Activated CD8-positive, alpha-beta memory T cell treated with anti-CD3 and anti-CD28 coated beads, Interleukin-2, amount 10 ng/mL, durations not matched to agents 7 days and 5 days (primary cell): ENCODE measurements at regions not wholly inside any gene's neighbourhood (a gene's known extent, or its start where the extent isn't known, plus 50 kb on each side); places are given as distances from the start of the nearest gene placed in this dataset.
"Not testable (repeated sequence)": the region's sequence is repeated elsewhere in the genome, so short reads cannot be mapped to it uniquely, and the experiment has no call there.

Experiments used
- ATAC-seq: fragments of 150-1000 bp; cut with Tn5 transposase; one replicate; pipeline ENCODE4 v1.10.0; 2021; ENCODE audit warnings: moderate library complexity
- CTCF ChIA-PET: fragments of 350-600 bp; sonication (Branson Sonifier 250); formaldehyde crosslinking; loops from one replicate; lab custom pipeline; 2021; ENCODE audit warnings: antibody characterized with exemption; lab: Charles Lee
- DNase-seq: peaks from one replicate; pipeline ENCODE4 v3.0.0-alpha.2; 2020
- H3K27ac Mint-ChIP-seq: one replicate; pipeline ENCODE4 v1.8.0; 2021; ENCODE audit warnings: mild to moderate bottlenecking, mixed read lengths
- H3K27me3 Mint-ChIP-seq: one replicate; pipeline ENCODE4 v1.8.0; 2021; ENCODE audit warnings: mixed read lengths
- H3K36me3 Mint-ChIP-seq: one replicate; pipeline ENCODE4 v1.8.0; 2021; ENCODE audit warnings: mild to moderate bottlenecking, mixed read lengths
- H3K4me1 Mint-ChIP-seq: one replicate; pipeline ENCODE4 v1.8.0; 2021; ENCODE audit warnings: mixed read lengths
- H3K4me3 Mint-ChIP-seq: one replicate; pipeline ENCODE4 v1.8.0; 2021; ENCODE audit warnings: mild to moderate bottlenecking, moderate library complexity, mixed read lengths
- H3K9me3 Mint-ChIP-seq: one replicate; pipeline ENCODE4 v1.8.0; 2022; ENCODE audit warnings: low read depth, mixed read lengths

DNA sequence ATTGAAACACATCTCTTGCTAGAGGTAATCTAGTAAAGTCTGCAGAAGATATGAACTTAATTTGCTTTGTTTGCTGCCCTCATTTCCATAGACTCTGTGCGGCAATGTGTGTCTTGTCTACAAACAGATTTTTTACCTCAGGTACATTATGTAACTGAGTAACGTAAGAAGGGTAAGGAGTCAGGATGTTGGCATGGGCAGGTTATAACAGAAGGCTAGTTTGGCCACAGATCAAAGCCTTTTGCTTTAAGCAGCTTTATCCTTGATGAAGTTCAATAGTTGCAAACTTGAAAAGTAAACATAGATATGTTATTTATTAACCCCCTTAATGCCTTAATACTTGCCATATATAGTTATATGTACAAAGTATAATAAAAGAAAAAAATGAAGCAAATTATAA is 391.6 kb upstream of the FKBP1C start:
- CTCF ChIA-PET: no interaction called here
- Mint-ChIP-seq H3K27ac (no peak overlapping the region), H3K27me3 (no peaks in the 10 kb centered on the region), H3K36me3 (no peaks in the 10 kb centered on the region), H3K4me3 (no peak overlapping the region), H3K4me1 (no peaks in the 10 kb centered on the region), H3K9me3 (peaks cover 3% of the 10 kb centered on the region)
- DNase-seq (no peak), ATAC-seq (no peak)

DNA sequence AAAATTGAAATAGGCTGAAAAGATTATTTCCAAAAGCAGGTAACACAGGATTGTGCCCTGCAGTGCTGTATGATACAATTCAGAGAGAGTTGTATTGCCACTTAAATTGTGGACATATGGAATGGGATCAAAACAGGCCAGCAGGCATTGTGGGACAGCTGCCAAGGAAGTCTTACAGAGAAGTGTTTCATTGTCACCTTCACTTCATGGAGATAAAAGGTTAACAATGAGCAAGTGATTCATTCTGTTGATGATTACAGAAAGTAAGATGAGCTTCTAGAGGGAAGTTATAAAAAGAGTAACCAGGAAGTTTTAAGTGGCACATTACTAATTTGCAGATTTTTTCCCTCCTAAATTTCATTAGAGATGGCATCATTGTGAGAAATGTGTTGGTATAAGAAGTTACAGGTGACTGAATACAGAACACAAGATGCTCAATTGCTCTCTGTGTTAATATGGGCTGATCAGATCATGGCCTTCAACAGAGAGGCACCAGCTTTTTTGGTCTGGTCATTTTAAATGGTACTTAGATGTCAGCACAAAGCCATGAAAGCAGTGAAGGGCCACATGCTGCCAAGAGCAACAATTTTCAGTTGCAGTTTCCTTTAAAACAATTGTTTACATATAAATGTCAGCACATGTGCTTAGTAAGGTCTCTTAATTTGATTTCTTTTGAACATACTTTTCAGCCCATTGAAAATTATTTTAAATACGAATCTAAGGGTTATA is 402.5 kb upstream of the FKBP1C start:
- ATAC-seq: no peak
- CTCF ChIA-PET: no interaction called here
- DNase-seq: no peak
- H3K27me3 Mint-ChIP-seq: no peaks in the 10 kb centered on the region
- H3K4me3 Mint-ChIP-seq: no peak overlapping the region
- H3K27ac Mint-ChIP-seq: no peak overlapping the region
- peaks cover 11% of the 10 kb centered on the region for H3K9me3 Mint-ChIP-seq
- no peaks in the 10 kb centered on the region for H3K36me3 Mint-ChIP-seq
- no peaks in the 10 kb centered on the region for H3K4me1 Mint-ChIP-seq

DNA sequence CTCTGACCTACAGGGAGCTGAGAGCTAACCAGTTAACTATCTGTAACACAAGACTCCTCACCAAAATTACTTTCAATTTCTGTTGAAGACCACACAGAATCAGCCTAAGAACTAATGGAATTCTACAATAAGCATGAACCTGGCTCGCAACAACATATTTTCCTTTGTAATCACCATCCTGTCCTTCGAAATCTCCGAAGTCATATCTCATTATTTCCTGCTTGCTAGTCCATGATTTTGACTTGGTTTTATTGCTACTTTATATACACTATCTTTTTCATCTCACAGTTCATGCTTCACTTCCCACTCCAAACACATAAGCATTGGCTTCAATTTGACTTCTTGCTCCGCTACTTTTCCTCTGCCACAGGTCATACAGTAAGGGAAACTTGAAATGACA is 405.8 kb upstream of the FKBP1C start:
- Mint-ChIP-seq H3K27me3 (no peaks in the 10 kb centered on the region), H3K4me1 (no peaks in the 10 kb centered on the region), H3K4me3 (no peak overlapping the region), H3K27ac (no peak overlapping the region), H3K9me3 (peaks cover 18% of the 10 kb centered on the region), H3K36me3 (no peaks in the 10 kb centered on the region)
- DNase-seq: no peak
- CTCF ChIA-PET: no interaction called here
- ATAC-seq: no peak

DNA sequence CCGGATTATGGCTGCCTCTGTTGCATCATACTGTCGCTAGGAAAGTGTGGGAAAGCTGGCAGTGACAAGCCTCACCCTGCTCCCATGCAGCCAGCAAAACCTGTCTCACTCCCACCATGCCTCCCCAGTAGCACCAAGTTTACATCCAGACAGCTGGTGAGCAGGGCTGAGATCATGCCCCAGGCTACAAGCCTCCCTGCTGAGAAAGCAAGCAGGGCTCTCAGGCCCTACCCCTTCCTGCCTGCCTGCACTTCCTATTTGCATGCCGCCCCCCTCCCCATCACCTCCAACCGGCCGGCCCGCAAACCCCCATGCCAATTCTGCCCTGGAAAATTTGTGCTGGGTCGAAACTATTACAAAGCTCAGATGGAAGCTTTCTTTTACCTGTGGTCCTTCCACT is 408.2 kb upstream of the FKBP1C start:
- no peak overlapping the region for H3K27ac Mint-ChIP-seq
- H3K4me1 Mint-ChIP-seq: no peaks in the 10 kb centered on the region
- H3K27me3 Mint-ChIP-seq: no peaks in the 10 kb centered on the region
- CTCF ChIA-PET: no interaction called here
- DNase-seq: no peak
- no peak overlapping the region for H3K4me3 Mint-ChIP-seq
- H3K9me3 Mint-ChIP-seq: peaks cover 16% of the 10 kb centered on the region
- no peak for ATAC-seq
- H3K36me3 Mint-ChIP-seq: no peaks in the 10 kb centered on the region

DNA sequence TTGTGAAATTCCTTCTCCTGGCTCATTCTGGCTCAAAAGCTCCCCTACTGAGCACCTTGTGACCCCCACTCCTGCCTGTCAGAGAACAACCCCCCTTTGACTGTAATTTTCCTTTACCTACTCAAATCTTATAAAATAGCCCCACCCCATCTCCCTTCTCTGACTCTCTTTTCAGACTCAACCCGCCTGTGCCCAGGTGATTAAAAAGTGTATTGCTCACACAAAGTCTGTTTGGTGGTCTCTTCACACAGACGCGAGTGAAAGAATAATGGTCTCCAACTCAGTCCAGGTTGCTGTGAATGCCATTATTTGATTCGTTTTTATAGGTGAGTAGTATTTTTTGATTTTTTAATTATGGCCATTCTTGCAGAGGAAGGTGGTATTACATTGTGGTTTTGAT is 414.1 kb upstream of the FKBP1C start:
- CTCF ChIA-PET: no interaction called here
- Mint-ChIP-seq H3K27me3 (no peaks in the 10 kb centered on the region), H3K9me3 (peaks cover 17% of the 10 kb centered on the region), H3K4me3 (no peak overlapping the region), H3K36me3 (no peaks in the 10 kb centered on the region), H3K4me1 (no peaks in the 10 kb centered on the region), H3K27ac (no peak overlapping the region)
- ATAC-seq: no peak
- no peak for DNase-seq

DNA sequence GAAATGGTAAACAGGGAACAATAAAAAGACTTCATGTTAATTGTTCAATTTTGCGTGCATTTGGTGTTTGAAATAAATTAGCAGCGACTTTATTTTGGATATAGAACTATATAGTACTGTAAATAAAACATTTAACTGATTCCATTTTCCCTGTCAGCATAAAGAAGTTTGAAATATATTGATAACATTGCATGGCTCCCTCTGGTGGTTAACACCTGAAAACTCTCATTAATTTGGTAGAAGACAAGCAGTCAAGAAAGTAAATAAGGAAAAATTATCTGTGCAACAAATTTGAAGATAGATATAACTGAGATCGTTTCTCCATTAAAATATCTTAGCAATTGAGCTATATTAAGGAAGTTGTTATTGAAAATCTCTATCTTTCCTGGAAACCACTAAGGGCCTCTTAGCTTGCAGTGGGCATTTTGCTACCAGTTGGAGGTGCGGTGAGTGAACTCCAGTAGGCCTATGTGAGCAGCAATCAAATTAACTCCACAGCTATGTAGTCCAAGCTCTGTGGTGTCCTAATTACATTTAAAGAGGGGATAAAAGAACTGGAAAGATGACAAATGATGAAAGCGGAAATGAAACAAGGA is 435.7 kb upstream of the FKBP1C start:
- CTCF ChIA-PET: no interaction called here
- Mint-ChIP-seq H3K9me3 (no peaks in the 10 kb centered on the region), H3K4me1 (no peaks in the 10 kb centered on the region), H3K27ac (no peak overlapping the region), H3K27me3 (no peaks in the 10 kb centered on the region), H3K4me3 (no peak overlapping the region), H3K36me3 (no peaks in the 10 kb centered on the region)
- ATAC-seq (no peak), DNase-seq (no peak)

DNA sequence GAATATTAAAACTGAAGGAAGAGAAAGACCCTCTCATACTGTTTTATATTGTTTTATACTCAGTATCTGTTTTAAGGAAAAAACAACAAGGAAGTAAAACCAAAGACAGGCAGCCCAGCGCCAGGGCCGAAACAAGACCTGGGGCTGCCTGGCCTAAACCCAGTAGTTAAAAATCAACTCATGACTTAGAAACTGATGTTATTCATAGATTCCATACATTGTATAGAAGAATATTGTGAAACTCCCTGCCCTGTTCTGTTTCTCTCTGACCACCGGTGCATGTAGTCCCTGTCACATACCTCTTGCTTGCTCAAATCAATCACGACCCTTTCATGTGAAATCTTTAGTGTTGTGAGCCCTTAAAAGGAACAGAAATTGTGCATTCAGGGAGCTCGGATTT is 445.1 kb upstream of the FKBP1C start:
- H3K4me1 Mint-ChIP-seq, H3K9me3 Mint-ChIP-seq, DNase-seq, H3K27ac Mint-ChIP-seq, CTCF ChIA-PET, H3K36me3 Mint-ChIP-seq, ATAC-seq, H3K4me3 Mint-ChIP-seq, H3K27me3 Mint-ChIP-seq: not testable (repeated sequence)

DNA sequence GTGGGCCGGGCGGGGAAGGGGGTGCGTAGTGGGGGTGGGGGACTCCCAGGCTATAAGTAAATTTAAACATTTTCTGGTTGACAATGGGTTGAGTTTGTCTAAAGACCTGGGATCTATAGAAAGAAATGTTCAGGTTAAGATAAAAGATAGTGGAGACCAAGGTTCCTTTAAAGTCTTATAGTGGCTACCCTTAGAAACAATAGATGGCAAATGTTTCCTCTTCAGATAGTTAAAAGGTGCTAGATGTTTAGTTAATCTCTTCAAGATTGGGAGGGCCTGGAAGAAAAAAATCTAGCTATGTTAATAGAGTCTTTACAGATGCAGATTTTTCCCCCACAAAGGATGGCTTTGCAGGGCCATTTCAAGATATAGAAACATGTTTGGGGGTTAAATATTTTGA is 446.4 kb upstream of the FKBP1C start:
- CTCF ChIA-PET: no interaction called here
- H3K36me3 Mint-ChIP-seq: no peaks in the 10 kb centered on the region

DNA sequence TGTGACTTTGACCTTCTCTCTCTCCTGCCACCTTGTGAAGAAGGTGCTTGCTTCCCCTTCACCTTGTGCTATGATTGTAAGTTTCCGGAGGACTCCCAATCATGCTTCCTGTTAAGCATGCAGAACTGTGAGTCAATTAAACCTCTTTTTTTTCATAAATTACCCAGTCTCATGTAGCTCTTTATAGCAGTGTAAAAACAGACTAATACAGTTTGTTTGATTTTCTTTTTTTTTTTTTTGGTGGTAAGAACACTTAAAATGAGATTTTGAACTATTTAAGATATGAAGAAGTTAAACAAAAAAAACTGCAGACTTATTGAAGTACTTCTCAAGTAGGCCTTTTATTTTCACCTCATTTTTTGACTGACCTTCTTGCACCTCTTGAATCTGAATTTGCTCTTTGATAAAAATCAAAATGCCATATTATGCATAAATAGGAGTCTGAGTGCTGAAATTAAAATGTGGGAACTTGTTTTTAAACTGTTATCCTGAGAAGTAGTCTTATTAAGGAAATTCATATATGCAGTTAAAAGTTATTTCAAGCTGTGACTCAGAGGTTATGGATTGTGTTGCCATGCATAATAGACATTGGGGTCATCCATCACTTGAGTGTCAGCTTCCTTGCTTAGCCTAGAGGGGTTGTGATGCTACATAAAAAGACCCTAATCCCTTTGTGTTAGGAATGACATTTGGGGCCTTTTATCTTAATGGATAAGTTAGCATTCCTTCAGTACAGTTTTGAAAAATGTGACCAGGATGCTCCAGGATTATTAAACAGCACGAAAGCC is 447.9 kb upstream of the FKBP1C start:
- DNase-seq (no peak), ATAC-seq (no peak)
- Mint-ChIP-seq H3K27me3 (no peaks in the 10 kb centered on the region), H3K9me3 (peaks cover 1% of the 10 kb centered on the region), H3K4me3 (no peak overlapping the region), H3K36me3 (no peaks in the 10 kb centered on the region), H3K27ac (no peak overlapping the region), H3K4me1 (no peaks in the 10 kb centered on the region)
- CTCF ChIA-PET: no interaction called here

More for the DNA sequence above, 446.4 kb upstream of the FKBP1C start:
- no peaks in the 10 kb centered on the region for H3K9me3 Mint-ChIP-seq
- no peak for ATAC-seq
- no peak overlapping the region for H3K4me3 Mint-ChIP-seq
- H3K27ac Mint-ChIP-seq: no peak overlapping the region
- H3K4me1 Mint-ChIP-seq: no peaks in the 10 kb centered on the region
- H3K27me3 Mint-ChIP-seq: no peaks in the 10 kb centered on the region
- no peak for DNase-seq

DNA sequence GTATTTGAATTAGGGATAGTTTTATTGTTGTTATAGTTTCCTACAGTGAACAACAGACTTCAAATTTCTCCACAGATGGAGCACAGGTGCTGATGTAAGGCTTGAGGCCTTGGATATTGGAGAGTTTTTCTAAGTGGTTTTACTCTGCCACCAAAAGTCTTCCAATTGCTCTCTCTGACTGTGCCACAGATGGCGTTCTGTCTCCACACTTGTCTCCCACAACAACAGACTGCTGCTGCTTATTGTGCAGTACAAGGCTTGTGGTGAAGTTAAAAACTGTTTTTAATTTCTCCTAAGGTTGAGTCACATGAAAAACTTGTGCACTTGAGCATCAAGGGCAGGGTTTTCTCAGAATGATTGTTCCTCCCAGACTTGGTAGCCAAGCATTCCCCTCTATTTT is 460.9 kb upstream of the KHDRBS2 start:
- Mint-ChIP-seq H3K36me3 (no peaks in the 10 kb centered on the region), H3K4me1 (no peaks in the 10 kb centered on the region), H3K27ac (no peak overlapping the region), H3K9me3 (peaks cover 10% of the 10 kb centered on the region), H3K4me3 (no peak overlapping the region), H3K27me3 (no peaks in the 10 kb centered on the region)
- DNase-seq (no peak), ATAC-seq (no peak)
- CTCF ChIA-PET: no interaction called here

DNA sequence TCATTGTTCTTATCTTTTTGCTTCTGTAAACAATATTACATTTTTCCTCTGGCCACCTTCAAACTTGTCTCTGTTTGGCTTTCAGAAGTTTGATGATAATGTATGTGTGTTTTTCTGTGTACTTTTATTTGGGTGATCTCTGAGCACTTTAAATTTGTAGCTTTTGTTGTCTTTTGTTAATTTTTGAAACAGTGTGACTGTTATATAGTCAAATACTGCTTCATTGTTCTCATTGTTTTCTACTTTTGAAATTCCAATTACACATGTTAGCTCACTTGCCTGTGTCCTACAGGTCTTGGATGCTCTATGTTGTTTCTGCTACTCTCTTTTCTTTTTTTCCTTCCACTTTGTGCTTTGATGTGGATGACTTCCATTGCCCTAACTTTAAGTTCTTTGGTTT is 460.1 kb upstream of the KHDRBS2 start:
- Mint-ChIP-seq H3K4me1 (no peaks in the 10 kb centered on the region), H3K27ac (no peak overlapping the region), H3K9me3 (peaks cover 10% of the 10 kb centered on the region), H3K4me3 (no peak overlapping the region), H3K36me3 (no peaks in the 10 kb centered on the region), H3K27me3 (no peaks in the 10 kb centered on the region)
- DNase-seq (no peak), ATAC-seq (no peak)
- CTCF ChIA-PET: no interaction called here

DNA sequence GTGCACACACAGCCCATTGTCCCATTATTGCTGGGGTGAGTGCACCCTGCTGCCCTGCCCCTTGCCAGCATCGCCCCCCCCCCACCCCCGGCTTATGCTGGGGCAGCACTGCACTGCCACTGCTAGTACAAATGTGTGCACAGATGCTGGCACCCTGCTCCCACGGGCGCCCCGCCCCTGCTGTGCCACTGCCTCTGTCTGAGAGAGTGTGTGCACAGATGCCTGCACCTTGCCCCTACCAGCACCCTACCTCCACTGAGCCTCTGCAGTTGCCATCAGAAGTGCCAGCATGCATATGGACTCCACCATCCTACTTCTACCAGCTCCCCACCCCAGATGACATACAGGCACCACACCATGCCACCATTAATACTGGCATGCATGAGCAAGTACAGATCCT is 454.6 kb upstream of the KHDRBS2 start:
- CTCF ChIA-PET: no interaction called here
- no peak overlapping the region for H3K4me3 Mint-ChIP-seq
- H3K4me1 Mint-ChIP-seq: no peaks in the 10 kb centered on the region
- peaks cover 15% of the 10 kb centered on the region for H3K9me3 Mint-ChIP-seq
- no peaks in the 10 kb centered on the region for H3K36me3 Mint-ChIP-seq
- H3K27me3 Mint-ChIP-seq: no peaks in the 10 kb centered on the region
- ATAC-seq (no peak), DNase-seq (no peak)
- H3K27ac Mint-ChIP-seq: no peak overlapping the region

DNA sequence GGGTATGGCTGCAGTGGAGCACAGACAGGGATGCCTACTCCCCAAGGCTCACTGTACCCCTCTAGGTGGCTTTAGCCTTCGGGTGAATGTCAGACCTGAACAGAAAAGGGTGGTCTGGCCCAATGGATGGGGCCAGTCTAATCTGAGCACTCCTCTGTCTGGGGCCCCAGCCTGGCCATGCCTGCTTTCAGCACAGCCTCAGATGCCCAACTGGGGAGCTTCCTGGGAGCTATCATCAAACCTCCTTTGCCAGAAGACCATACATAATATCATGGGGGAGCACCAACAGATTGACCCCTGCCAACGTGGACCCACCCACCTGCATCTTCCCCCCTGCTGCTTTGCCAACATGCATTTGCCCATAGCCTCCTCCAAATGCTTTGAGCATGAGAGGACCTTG is 454.1 kb upstream of the KHDRBS2 start:
- H3K4me1 Mint-ChIP-seq: no peaks in the 10 kb centered on the region
- no peak for ATAC-seq
- CTCF ChIA-PET: no interaction called here

DNA sequence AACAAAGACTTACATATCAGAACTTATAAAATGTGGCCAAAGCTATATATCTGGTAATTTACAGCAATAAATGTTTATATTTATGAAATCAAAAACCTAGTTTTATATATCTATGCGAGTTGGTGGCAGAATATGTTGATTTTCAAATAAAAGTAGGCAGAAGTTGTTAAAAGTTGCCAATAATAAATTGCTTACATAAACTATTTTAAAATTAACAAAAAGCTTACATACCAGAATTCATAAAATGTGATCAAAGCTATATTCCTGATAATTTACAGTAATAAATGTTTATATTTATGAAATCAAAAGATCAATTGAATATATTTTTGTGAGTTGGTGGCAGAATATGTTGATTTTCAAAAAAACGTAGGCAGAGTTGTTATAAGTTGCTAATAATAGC is 451.8 kb upstream of the KHDRBS2 start:
- CTCF ChIA-PET: no interaction called here
- no peaks in the 10 kb centered on the region for H3K36me3 Mint-ChIP-seq
- no peak overlapping the region for H3K4me3 Mint-ChIP-seq
- H3K27ac Mint-ChIP-seq: no peak overlapping the region
- no peak for ATAC-seq
- peaks cover 15% of the 10 kb centered on the region for H3K9me3 Mint-ChIP-seq
- H3K27me3 Mint-ChIP-seq: no peaks in the 10 kb centered on the region
- DNase-seq: no peak
- H3K4me1 Mint-ChIP-seq: no peaks in the 10 kb centered on the region

More for the DNA sequence above, 454.1 kb upstream of the KHDRBS2 start:
- Mint-ChIP-seq H3K27ac (no peak overlapping the region), H3K9me3 (peaks cover 15% of the 10 kb centered on the region), H3K4me3 (no peak overlapping the region), H3K27me3 (no peaks in the 10 kb centered on the region), H3K36me3 (no peaks in the 10 kb centered on the region)
- no peak for DNase-seq
